ENCODE measurements at regions not wholly inside any gene's neighbourhood (a gene's known extent, or its start where the extent isn't known, plus 50 kb on each side); places are given as distances from the start of the nearest gene placed in this dataset.

- H3K4me1 ChIP-seq: no peaks in the 10 kb centered on the region
- no peak for ATAC-seq
- H3K27ac ChIP-seq: no peak overlapping the region
- TF ChIP-seq, protein P1, sequence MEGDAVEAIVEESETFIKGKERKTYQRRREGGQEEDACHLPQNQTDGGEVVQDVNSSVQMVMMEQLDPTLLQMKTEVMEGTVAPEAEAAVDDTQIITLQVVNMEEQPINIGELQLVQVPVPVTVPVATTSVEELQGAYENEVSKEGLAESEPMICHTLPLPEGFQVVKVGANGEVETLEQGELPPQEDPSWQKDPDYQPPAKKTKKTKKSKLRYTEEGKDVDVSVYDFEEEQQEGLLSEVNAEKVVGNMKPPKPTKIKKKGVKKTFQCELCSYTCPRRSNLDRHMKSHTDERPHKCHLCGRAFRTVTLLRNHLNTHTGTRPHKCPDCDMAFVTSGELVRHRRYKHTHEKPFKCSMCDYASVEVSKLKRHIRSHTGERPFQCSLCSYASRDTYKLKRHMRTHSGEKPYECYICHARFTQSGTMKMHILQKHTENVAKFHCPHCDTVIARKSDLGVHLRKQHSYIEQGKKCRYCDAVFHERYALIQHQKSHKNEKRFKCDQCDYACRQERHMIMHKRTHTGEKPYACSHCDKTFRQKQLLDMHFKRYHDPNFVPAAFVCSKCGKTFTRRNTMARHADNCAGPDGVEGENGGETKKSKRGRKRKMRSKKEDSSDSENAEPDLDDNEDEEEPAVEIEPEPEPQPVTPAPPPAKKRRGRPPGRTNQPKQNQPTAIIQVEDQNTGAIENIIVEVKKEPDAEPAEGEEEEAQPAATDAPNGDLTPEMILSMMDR (IDR thresholded peaks at IDR 0.05): no peak
- no peak overlapping the region for H3K4me3 ChIP-seq
- no peaks in the 10 kb centered on the region for H3K36me3 ChIP-seq
- no peaks in the 10 kb centered on the region for H3K9me3 ChIP-seq
- DNase-seq: no peak
- no peaks in the 10 kb centered on the region for H3K27me3 ChIP-seq
- intact Hi-C loops (cut with DNase I): no loop called here
Measured at GRCh38 chr9:97768746-97769145, 71.6 kb upstream of the XPA start.

GRCh38 chr9:97769208-97769607 lies 72.1 kb upstream of the XPA start:
- H3K9me3 ChIP-seq: no peaks in the 10 kb centered on the region
- H3K27me3 ChIP-seq: no peaks in the 10 kb centered on the region
- H3K36me3 ChIP-seq: no peaks in the 10 kb centered on the region
- intact Hi-C loops (cut with DNase I): no loop called here
- H3K4me1 ChIP-seq: no peaks in the 10 kb centered on the region
- no peak overlapping the region for H3K4me3 ChIP-seq
- TF ChIP-seq, protein P1 (IDR thresholded peaks at IDR 0.05): no peak
- ATAC-seq (no peak), DNase-seq (no peak)
- no peak overlapping the region for H3K27ac ChIP-seq

DNA sequence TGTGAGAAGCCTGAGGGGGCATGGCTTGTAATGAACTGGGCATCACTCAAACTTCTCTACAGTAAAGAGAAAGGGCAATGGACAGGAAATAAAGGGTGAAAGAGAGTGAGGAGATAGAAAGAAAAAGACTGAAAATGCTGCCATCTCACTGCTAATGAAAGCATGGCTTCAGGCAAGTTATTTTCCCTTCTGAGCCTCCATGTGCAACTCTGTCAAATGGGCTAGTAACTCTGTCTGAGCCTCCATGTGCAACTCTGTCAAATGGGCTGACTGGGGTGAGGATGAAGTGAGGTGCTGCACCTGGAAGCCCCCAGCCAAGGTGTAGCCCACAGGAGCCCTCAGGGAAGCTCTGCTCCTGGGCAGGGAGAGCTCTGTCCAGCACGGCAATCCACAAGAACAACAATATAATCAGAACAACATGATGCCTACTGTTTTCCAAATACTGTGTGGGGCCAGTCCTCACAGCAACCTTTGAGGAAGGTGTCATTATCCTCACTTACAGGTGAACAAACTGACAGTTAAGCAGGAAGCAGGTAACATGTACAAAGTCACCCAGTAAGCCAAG lies 73.8 kb upstream of the XPA start:
- ATAC-seq: no peak
- H3K27ac ChIP-seq: no peak overlapping the region
- H3K4me3 ChIP-seq: no peak overlapping the region
- intact Hi-C loops (cut with DNase I): no loop called here
- DNase-seq: no peak
- H3K9me3 ChIP-seq: no peaks in the 10 kb centered on the region
- TF ChIP-seq, protein P1 (IDR thresholded peaks at IDR 0.05): no peak
- H3K36me3 ChIP-seq: no peaks in the 10 kb centered on the region
- no peaks in the 10 kb centered on the region for H3K4me1 ChIP-seq
- no peaks in the 10 kb centered on the region for H3K27me3 ChIP-seq

- Histone ChIP-seq H3K36me3 (no peaks in the 10 kb centered on the region), H3K4me1 (no peaks in the 10 kb centered on the region), H3K27ac (no peak overlapping the region), H3K4me3 (no peak overlapping the region), H3K27me3 (no peaks in the 10 kb centered on the region), H3K9me3 (no peaks in the 10 kb centered on the region)
- no peak for ATAC-seq
- DNase-seq: no peak
- intact Hi-C loops (cut with DNase I): no loop called here
- TF ChIP-seq, protein P1 (IDR thresholded peaks at IDR 0.05): no peak
Measured at GRCh38 chr9:97771641-97772040, 74.5 kb upstream of the XPA start.

GRCh38 chr9:97772145-97772544 lies 75.0 kb upstream of the XPA start:
- Histone ChIP-seq H3K4me1 (no peaks in the 10 kb centered on the region), H3K36me3 (no peaks in the 10 kb centered on the region), H3K27ac (no peak overlapping the region), H3K4me3 (no peak overlapping the region), H3K27me3 (no peaks in the 10 kb centered on the region), H3K9me3 (no peaks in the 10 kb centered on the region)
- ATAC-seq (no peak), DNase-seq (no peak)
- intact Hi-C loops (cut with DNase I): no loop called here
- TF ChIP-seq, protein P1 (IDR thresholded peaks at IDR 0.05): no peak

- Histone ChIP-seq H3K9me3 (no peaks in the 10 kb centered on the region), H3K4me1 (no peaks in the 10 kb centered on the region), H3K36me3 (no peaks in the 10 kb centered on the region), H3K27me3 (no peaks in the 10 kb centered on the region), H3K27ac (no peak overlapping the region), H3K4me3 (no peak overlapping the region)
- DNase-seq: no peak
- ATAC-seq: no peak
- intact Hi-C loops (cut with DNase I): no loop called here
- TF ChIP-seq, protein P1 (IDR thresholded peaks at IDR 0.05): no peak
Measured at GRCh38 chr9:97773091-97773490, 76.0 kb upstream of the XPA start.
